Thoracic aorta (tissue), 2 donors: ENCODE measurements at regions not wholly inside any gene's neighbourhood (a gene's known extent, or its start where the extent isn't known, plus 50 kb on each side); places are given as distances from the start of the nearest gene placed in this dataset.

Source experiments
- ATAC-seq: fragments of 150-250 bp; one replicate; pipeline ENCODE4 v1.8.0; 2017; ENCODE audit warnings: low read depth; ENCODE audit not compliant: insufficient number of reproducible peaks, low FRiP score
- DNase-seq: peaks from one replicate; pipeline ENCODE4 v3.0.0-alpha.2; 2020; ENCODE audit warnings: low spot score
- H3K27ac ChIP-seq, 2 donors: fragments of 200-600 bp; sonication (generic); 1 replicate in 1 of 2; 2 replicates in 1 of 2; pipeline ENCODE4 v1.5.1; 2016; ENCODE audit warnings: mild to moderate bottlenecking in 2 of 2, moderate library complexity in 2 of 2
- H3K27me3 ChIP-seq: fragments of 200-600 bp; sonication (generic); replicated peaks from 2 replicates; pipeline ENCODE4 v1.6.0; 2016; ENCODE audit warnings: mild to moderate bottlenecking; ENCODE audit not compliant: insufficient read depth
- H3K36me3 ChIP-seq: fragments of 200-600 bp; sonication (generic); one replicate; pipeline ENCODE4 v1.5.1; 2016
- H3K4me1 ChIP-seq, 2 donors: fragments of 200-600 bp; sonication (generic); 1 replicate in 1 of 2; 2 replicates in 1 of 2; pipeline versions ENCODE4 v1.5.1 to v1.6.0; 2016; ENCODE audit warnings: low read depth in 2 of 2, mild to moderate bottlenecking in 1 of 2; ENCODE audit not compliant: control insufficient read depth in 1 of 2
- H3K4me3 ChIP-seq: fragments of 200-600 bp; sonication (generic); 2 replicates; pipeline ENCODE4 v1.5.1; 2016; ENCODE audit warnings: mild to moderate bottlenecking
- H3K9me3 ChIP-seq: fragments of 200-600 bp; sonication (generic); 2 replicates; pipeline ENCODE4 v1.5.1; 2016
- TF ChIP-seq, protein P1 (sequence below): fragments of 200-600 bp; sonication (generic); IDR thresholded peaks from one replicate; pipeline ENCODE4 v1.5.1; 2019; ENCODE audit warnings: antibody characterized with exemption

DNA sequence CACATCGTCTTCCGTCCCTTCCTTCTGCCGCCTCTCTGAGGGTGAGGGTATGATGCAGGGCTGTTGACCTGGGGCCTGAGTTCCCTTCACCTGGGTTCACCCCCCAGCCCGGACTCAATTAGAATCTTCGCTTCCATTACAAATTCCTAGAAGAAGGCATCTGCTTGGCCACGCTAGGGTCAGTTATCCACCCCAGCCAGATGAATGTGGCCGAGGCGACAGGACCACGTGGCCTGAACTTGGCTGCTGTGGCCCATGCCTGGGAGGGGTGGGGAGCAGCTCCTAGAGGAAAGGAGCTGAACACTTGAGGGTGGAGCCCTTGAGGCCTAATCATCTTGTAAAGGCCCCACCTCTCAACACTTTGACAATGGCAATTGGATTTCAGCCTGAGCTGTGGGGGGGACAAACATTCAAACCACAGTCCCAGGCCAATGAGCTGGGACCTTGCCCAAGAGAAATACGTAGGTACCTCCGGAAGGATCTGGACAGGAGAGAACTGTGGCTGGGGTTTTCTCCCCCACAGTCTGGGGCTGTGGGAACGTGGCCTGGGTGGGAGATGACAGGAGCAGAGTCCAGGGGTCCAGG is 90.6 kb upstream of the ADAMTS2 start:
- no peak for DNase-seq
- Histone ChIP-seq H3K9me3 (no peaks in the 10 kb centered on the region), H3K27me3 (no peaks in the 10 kb centered on the region), H3K4me3 (no peak overlapping the region), H3K36me3 (no peaks in the 10 kb centered on the region), H3K27ac (no peak overlapping the region), H3K4me1 (no peaks in the 10 kb centered on the region)
- no peak for ATAC-seq
- TF ChIP-seq, protein P1, sequence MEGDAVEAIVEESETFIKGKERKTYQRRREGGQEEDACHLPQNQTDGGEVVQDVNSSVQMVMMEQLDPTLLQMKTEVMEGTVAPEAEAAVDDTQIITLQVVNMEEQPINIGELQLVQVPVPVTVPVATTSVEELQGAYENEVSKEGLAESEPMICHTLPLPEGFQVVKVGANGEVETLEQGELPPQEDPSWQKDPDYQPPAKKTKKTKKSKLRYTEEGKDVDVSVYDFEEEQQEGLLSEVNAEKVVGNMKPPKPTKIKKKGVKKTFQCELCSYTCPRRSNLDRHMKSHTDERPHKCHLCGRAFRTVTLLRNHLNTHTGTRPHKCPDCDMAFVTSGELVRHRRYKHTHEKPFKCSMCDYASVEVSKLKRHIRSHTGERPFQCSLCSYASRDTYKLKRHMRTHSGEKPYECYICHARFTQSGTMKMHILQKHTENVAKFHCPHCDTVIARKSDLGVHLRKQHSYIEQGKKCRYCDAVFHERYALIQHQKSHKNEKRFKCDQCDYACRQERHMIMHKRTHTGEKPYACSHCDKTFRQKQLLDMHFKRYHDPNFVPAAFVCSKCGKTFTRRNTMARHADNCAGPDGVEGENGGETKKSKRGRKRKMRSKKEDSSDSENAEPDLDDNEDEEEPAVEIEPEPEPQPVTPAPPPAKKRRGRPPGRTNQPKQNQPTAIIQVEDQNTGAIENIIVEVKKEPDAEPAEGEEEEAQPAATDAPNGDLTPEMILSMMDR: no peak

GRCh38 chr5:179435181-179435580 is 89.9 kb upstream of the ADAMTS2 start:
- Histone ChIP-seq H3K9me3 (no peaks in the 10 kb centered on the region), H3K27me3 (no peaks in the 10 kb centered on the region), H3K36me3 (no peaks in the 10 kb centered on the region), H3K27ac (no peak overlapping the region), H3K4me1 (no peaks in the 10 kb centered on the region), H3K4me3 (no peak overlapping the region)
- no peak for ATAC-seq
- DNase-seq: no peak
- TF ChIP-seq, protein P1: no peak

DNA sequence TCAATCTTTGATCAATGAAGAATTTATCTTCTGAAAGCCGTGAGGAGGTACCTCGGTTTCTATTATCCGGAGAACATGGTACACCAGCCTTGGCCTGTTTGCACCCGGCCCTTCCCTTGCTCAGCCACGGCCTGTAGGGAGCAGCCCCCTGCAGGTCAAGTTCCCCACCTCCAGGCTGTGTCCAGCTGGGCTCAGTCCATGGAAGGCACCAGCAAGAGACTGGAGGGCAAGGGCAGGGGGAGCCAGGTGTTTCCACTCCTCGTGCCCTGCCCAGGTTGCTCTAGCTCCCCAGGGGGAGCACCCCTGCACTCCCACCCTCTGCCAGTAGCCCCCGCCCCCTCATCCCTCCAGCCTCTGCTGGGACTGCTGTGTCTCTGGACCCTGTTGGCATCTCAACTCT is 87.3 kb upstream of the ADAMTS2 start:
- no peaks in the 10 kb centered on the region for H3K27me3 ChIP-seq
- ATAC-seq: no peak
- TF ChIP-seq, protein P1: no peak
- no peak for DNase-seq
- H3K4me1 ChIP-seq: no peaks in the 10 kb centered on the region
- no peaks in the 10 kb centered on the region for H3K9me3 ChIP-seq
- H3K27ac ChIP-seq: no peak overlapping the region
- no peaks in the 10 kb centered on the region for H3K36me3 ChIP-seq
- H3K4me3 ChIP-seq: no peak overlapping the region

GRCh38 chr5:179431221-179431824 is 86.1 kb upstream of the ADAMTS2 start:
- TF ChIP-seq, protein P1: no peak
- no peak for ATAC-seq
- Histone ChIP-seq H3K27me3 (no peaks in the 10 kb centered on the region), H3K9me3 (no peaks in the 10 kb centered on the region), H3K36me3 (no peaks in the 10 kb centered on the region), H3K27ac (no peak overlapping the region), H3K4me3 (no peak overlapping the region), H3K4me1 (no peaks in the 10 kb centered on the region)
- DNase-seq: no peak

- Histone ChIP-seq H3K9me3 (no peaks in the 10 kb centered on the region), H3K27ac (no peak overlapping the region), H3K27me3 (no peaks in the 10 kb centered on the region), H3K4me3 (no peak overlapping the region), H3K36me3 (no peaks in the 10 kb centered on the region), H3K4me1 (no peaks in the 10 kb centered on the region)
- ATAC-seq (no peak), DNase-seq (no peak)
- TF ChIP-seq, protein P1: no peak
Measured at GRCh38 chr5:179430193-179431175, 85.2 kb upstream of the ADAMTS2 start.
